CMK (cell line): ENCODE measurements at regions not wholly inside any gene's neighbourhood (a gene's known extent, or its start where the extent isn't known, plus 50 kb on each side); places are given as distances from the start of the nearest gene placed in this dataset.

Experiments
- DNase-seq: peaks from one replicate; pipeline ENCODE4 v3.0.0-alpha.2; 2010; ENCODE audit warnings: low read depth

GRCh38 chr14:104277416-104278213 lies 139.2 kb downstream of the KIF26A start:
- no peak for DNase-seq

- no peak for DNase-seq
These were observed 139.8 kb downstream of the KIF26A start for GRCh38 chr14:104278214-104278534.

- no peak for DNase-seq
These were observed 141.9 kb downstream of the KIF26A start for GRCh38 chr14:104280085-104280901.

- no peak for DNase-seq
These were observed 142.7 kb downstream of the KIF26A start for GRCh38 chr14:104280902-104281767.

GRCh38 chr14:104281768-104282301 lies 143.4 kb downstream of the KIF26A start:
- DNase-seq: no peak

- DNase-seq: no peak
These were observed 144.2 kb downstream of the KIF26A start for GRCh38 chr14:104282332-104283196.

- DNase-seq: no peak
These were observed 145.1 kb downstream of the KIF26A start for GRCh38 chr14:104283197-104284106.

GRCh38 chr14:104284107-104284592 lies 145.8 kb downstream of the KIF26A start:
- DNase-seq: no peak

- DNase-seq: no peak
These were observed 146.5 kb downstream of the KIF26A start for GRCh38 chr14:104284636-104285507.

GRCh38 chr14:104285508-104285840 lies 147.1 kb downstream of the KIF26A start:
- DNase-seq: no peak

- DNase-seq: no peak
These were observed 147.7 kb downstream of the KIF26A start for GRCh38 chr14:104286086-104286485.

GRCh38 chr14:104286496-104286895 lies 148.1 kb downstream of the KIF26A start:
- DNase-seq: no peak

GRCh38 chr14:104287301-104288009 lies 149.1 kb downstream of the KIF26A start:
- DNase-seq: no peak

GRCh38 chr14:104288272-104288671 lies 149.9 kb downstream of the KIF26A start:
- no peak for DNase-seq

- no peak for DNase-seq
These were observed 151.1 kb downstream of the KIF26A start for GRCh38 chr14:104289507-104289906.

- no peak for DNase-seq
These were observed 151.8 kb downstream of the KIF26A start for GRCh38 chr14:104290058-104290667.

GRCh38 chr14:104290756-104291122 lies 152.4 kb downstream of the KIF26A start:
- DNase-seq: no peak
